ENCODE measurements at regions not wholly inside any gene's neighbourhood (a gene's known extent, or its start where the extent isn't known, plus 50 kb on each side); places are given as distances from the start of the nearest gene placed in this dataset.

DNA sequence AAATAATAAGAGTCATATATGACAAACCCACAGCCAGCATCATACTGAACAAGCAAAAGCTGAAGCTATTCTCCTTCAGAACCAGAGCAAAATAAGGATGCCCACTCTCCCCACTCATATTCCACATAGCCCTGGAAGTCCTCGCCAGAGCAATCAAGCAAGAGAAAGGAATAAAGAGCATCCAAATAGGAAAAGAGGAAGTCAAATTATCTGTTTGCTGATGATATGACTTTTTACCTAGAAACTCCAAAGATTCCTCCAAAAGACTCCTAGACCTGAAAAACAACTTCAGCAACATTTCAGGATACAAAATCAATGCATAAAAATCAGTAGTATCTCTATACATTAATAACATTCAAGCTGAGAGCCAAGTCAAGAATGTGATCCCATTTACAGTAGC, 217.5 kb downstream of the ABCC12 start:
- H2BK12ac ChIP-seq (ENCODE audit: low read depth, low read length): no peak overlapping the region
- H3K9me3 ChIP-seq (ENCODE audit: insufficient read depth in 2 of 2, low read depth in 1 of 2, low read length in 1 of 2): no peaks in the 10 kb centered on the region
- no peak overlapping the region for H3K18ac ChIP-seq (ENCODE audit: extremely low read depth, low read length)
- no peak for TF ChIP-seq KDM5A (IDR thresholded peaks at IDR 0.05; ENCODE audit: low read length)
- no peak for TF ChIP-seq TCF12 (IDR thresholded peaks at IDR 0.05; ENCODE audit: low read depth, low read length)
- no peak for TF ChIP-seq PHF8 (conservative IDR thresholded peaks at IDR 0.05; ENCODE audit: low read depth, low read length)
- no peak for TF ChIP-seq EZH2 (IDR thresholded peaks at IDR 0.05; ENCODE audit: low read depth, low read length, severe bottlenecking)
- TF ChIP-seq, protein P1, sequence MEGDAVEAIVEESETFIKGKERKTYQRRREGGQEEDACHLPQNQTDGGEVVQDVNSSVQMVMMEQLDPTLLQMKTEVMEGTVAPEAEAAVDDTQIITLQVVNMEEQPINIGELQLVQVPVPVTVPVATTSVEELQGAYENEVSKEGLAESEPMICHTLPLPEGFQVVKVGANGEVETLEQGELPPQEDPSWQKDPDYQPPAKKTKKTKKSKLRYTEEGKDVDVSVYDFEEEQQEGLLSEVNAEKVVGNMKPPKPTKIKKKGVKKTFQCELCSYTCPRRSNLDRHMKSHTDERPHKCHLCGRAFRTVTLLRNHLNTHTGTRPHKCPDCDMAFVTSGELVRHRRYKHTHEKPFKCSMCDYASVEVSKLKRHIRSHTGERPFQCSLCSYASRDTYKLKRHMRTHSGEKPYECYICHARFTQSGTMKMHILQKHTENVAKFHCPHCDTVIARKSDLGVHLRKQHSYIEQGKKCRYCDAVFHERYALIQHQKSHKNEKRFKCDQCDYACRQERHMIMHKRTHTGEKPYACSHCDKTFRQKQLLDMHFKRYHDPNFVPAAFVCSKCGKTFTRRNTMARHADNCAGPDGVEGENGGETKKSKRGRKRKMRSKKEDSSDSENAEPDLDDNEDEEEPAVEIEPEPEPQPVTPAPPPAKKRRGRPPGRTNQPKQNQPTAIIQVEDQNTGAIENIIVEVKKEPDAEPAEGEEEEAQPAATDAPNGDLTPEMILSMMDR (IDR thresholded peaks at IDR 0.05; ENCODE audit: control extremely low read depth in 1 of 3, insufficient read depth in 1 of 3, low read depth in 1 of 3, low read length in 3 of 3): no peak
- no peak overlapping the region for H3K4ac ChIP-seq (replicated peaks; ENCODE audit: insufficient read length, low read depth, low read length)
- no peak overlapping the region for H3K9ac ChIP-seq (replicated peaks in 1 of 4; ENCODE audit: extremely low read depth in 1 of 4, low read depth in 3 of 4, low read length in 3 of 4)
- DNase-seq (ENCODE audit: low read depth in 1 of 2, low spot score in 2 of 2) (no peak), FAIRE-seq (no peak)
- WGBS, 2 experiments (ENCODE audit: extremely low coverage in 1 of 2, insufficient coverage in 1 of 2, insufficient read length in 1 of 2, insufficient replicate concordance in 2 of 2, low coverage in 1 of 2, low lambda C conversion rate in 2 of 2, missing lambda C conversion rate in 1 of 2): 100% methylated on average over 1 of the region's 1 CpG; no CpG with 5 or more reads in 1 of the 2 experiments
- H4K8ac ChIP-seq (ENCODE audit: extremely low read depth, insufficient read depth, low read length): no peak overlapping the region
- no peak overlapping the region for H2BK5ac ChIP-seq (ENCODE audit: low read depth, low read length)
- H3K23ac ChIP-seq (ENCODE audit: insufficient read length): no peak overlapping the region
- H2BK20ac ChIP-seq (ENCODE audit: low read length): no peak overlapping the region
- H4K5ac ChIP-seq (ENCODE audit: insufficient read length, low read depth, low read length): no peak overlapping the region
- CTCF ChIA-PET (ENCODE audit: partially characterized antibody): interaction anchor here (0.6 kb wide), 1 partner anchor 223 kb away, joined by 3 read pairs; no protein-coding TSS in a partner anchor
- H3K4me1 ChIP-seq (replicated peaks in 1 of 4; ENCODE audit: control insufficient read depth in 3 of 4, insufficient read depth in 4 of 4, low read length in 3 of 4): no peaks in the 10 kb centered on the region
- H3K4me3 ChIP-seq (ENCODE audit: extremely low read depth in 1 of 4, insufficient read depth in 2 of 4, low read depth in 3 of 4, low read length in 4 of 4): no peak overlapping the region
- H3K27me3 ChIP-seq (replicated peaks in 1 of 4; ENCODE audit: control insufficient read depth in 3 of 4, extremely low read depth in 1 of 4, insufficient read depth in 3 of 4, low read length in 3 of 4): no peaks in the 10 kb centered on the region
- no peak overlapping the region for H2AFZ ChIP-seq (ENCODE audit: low read length)
- H3K79me2 ChIP-seq (ENCODE audit: control insufficient read depth in 1 of 2, insufficient read depth in 2 of 2, low read length in 2 of 2): no peaks in the 10 kb centered on the region
- no peak overlapping the region for H3K56ac ChIP-seq (replicated peaks; ENCODE audit: insufficient read length, low read depth, low read length)
- H3K36me3 ChIP-seq (ENCODE audit: control insufficient read depth in 2 of 4, insufficient read depth in 4 of 4, low read length in 3 of 4): no peaks in the 10 kb centered on the region
- H3K79me1 ChIP-seq (ENCODE audit: low read depth, low read length): no peaks in the 10 kb centered on the region
- H3K14ac ChIP-seq (ENCODE audit: insufficient read length): no peak overlapping the region
- H3K4me2 ChIP-seq (ENCODE audit: insufficient read depth in 1 of 2, low read depth in 2 of 2, low read length in 2 of 2): no peak overlapping the region
- no peak overlapping the region for H3K27ac ChIP-seq (ENCODE audit: low read depth, low read length)
- no peak overlapping the region for H2BK120ac ChIP-seq (replicated peaks; ENCODE audit: low read depth, low read length)
- H4K20me1 ChIP-seq (replicated peaks in 1 of 2; ENCODE audit: control insufficient read depth in 1 of 2, insufficient read depth in 2 of 2, low read length in 2 of 2): no peaks in the 10 kb centered on the region
- POLR2A ChIA-PET (ENCODE audit: partially characterized antibody): no interaction called here
- no peaks in the 10 kb centered on the region for H3K23me2 ChIP-seq (ENCODE audit: low read depth, low read length)
- no peak overlapping the region for H2BK15ac ChIP-seq (ENCODE audit: low read length)
- H2AK5ac ChIP-seq (ENCODE audit: low read depth, low read length): no peak overlapping the region
- no peak overlapping the region for H4K91ac ChIP-seq (replicated peaks; ENCODE audit: insufficient read length, low read length)
